RWPE2 (cell line): ENCODE measurements at regions not wholly inside any gene's neighbourhood (a gene's known extent, or its start where the extent isn't known, plus 50 kb on each side); places are given as distances from the start of the nearest gene placed in this dataset.

Source experiments
- ATAC-seq: fragments of 200-7000 bp; cut with Tn5 transposase; 3 replicates; pipeline ENCODE4 v1.9.1; 2021; ENCODE audit warnings: low read depth
- DNase-seq: peaks from one replicate; pipeline ENCODE4 v3.0.0-alpha.2; 2020; ENCODE audit warnings: low spot score
- H3K27ac ChIP-seq: fragments of 450-650 bp; 2 replicates; pipeline ENCODE4 v1.5.1; 2017; ENCODE audit warnings: mild to moderate bottlenecking; ENCODE audit not compliant: poor library complexity, severe bottlenecking
- H3K27me3 ChIP-seq: fragments of 250-450 bp; sonication (Bioruptor Pico); 2 replicates; pipeline ENCODE4 v1.5.1; 2021; ENCODE audit warnings: mild to moderate bottlenecking, moderate library complexity; ENCODE audit not compliant: insufficient read depth, poor library complexity, severe bottlenecking
- H3K36me3 ChIP-seq: fragments of 250-450 bp; sonication (Bioruptor Pico); 2 replicates; pipeline ENCODE4 v1.5.1; 2020; ENCODE audit warnings: low read depth, mild to moderate bottlenecking, moderate library complexity
- H3K4me1 ChIP-seq: fragments of 250-450 bp; sonication (Bioruptor Pico); 2 replicates; pipeline ENCODE4 v1.5.1; 2021; ENCODE audit warnings: mild to moderate bottlenecking, moderate library complexity; ENCODE audit not compliant: insufficient read depth, poor library complexity, severe bottlenecking
- H3K4me3 ChIP-seq: fragments of 250-450 bp; sonication (Bioruptor Pico); 2 replicates; pipeline ENCODE4 v1.5.1; 2021; ENCODE audit warnings: mild to moderate bottlenecking, moderate library complexity; ENCODE audit not compliant: severe bottlenecking
- H3K9me3 ChIP-seq: fragments of 250-450 bp; sonication (Bioruptor Pico); 2 replicates; pipeline ENCODE4 v1.5.1; 2021; ENCODE audit warnings: mild to moderate bottlenecking, moderate library complexity; ENCODE audit not compliant: severe bottlenecking
- CTCF ChIP-seq: fragments of 450-650 bp; IDR thresholded peaks from one replicate; pipeline ENCODE4 v1.5.1; 2017; ENCODE audit warnings: mild to moderate bottlenecking, moderate library complexity; ENCODE audit not compliant: poor library complexity, severe bottlenecking

DNA sequence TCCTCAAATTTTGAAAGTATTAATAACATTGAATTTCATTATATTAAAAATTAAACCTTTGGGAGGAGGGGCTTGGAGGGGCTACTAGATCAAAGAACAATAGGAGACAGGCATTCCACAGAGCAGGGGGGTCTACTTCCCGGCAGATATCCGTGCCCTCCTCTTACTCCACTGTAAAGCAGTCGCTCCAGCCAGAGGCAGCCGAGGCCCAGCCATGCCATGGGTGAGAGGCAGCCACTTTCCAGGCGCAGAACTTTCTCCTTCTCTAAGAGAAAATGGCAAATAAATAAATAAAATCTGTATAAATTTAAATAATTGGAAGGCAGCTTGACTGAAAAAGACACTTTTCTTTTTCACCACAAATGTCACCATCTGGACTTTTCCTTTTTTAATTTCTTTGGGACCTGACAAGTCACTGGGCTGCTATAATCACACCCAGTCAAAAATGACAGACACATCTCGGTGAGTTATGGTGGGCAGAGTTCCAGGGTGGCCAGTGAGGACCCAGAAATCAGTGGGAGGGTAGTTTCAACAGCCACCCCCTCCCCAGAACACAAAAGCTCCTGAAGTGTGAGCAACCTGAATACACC is 302.2 kb upstream of the SMARCA2 start:
- no peaks in the 10 kb centered on the region for H3K9me3 ChIP-seq
- H3K4me1 ChIP-seq = no peaks in the 10 kb centered on the region
- ATAC-seq (no peak), DNase-seq (no peak)
- no peak overlapping the region for H3K27ac ChIP-seq
- TF ChIP-seq CTCF = no peak
- no peaks in the 10 kb centered on the region for H3K36me3 ChIP-seq
- no peak overlapping the region for H3K4me3 ChIP-seq
- no peaks in the 10 kb centered on the region for H3K27me3 ChIP-seq

DNA sequence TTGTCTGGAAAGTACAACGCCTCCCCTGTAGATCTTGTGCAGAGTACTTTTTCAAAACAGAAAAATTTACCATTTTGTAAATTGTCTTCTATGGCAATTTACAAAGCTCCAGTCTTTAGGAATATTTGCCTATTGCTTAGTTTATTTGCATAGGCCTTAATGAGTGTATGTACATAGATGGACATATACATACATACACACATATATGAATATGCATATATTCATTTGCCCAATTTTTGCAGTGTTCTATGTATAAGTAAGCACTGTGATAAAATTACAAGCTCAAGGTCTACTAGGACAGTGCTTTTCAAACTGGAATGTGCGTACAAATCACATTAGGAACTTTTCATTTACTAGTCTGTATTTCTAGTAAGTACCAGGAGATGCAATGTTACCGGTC is 301.3 kb upstream of the SMARCA2 start:
- Histone ChIP-seq H3K27me3 (no peaks in the 10 kb centered on the region), H3K9me3 (no peaks in the 10 kb centered on the region), H3K4me3 (no peak overlapping the region), H3K27ac (no peak overlapping the region), H3K4me1 (no peaks in the 10 kb centered on the region), H3K36me3 (no peaks in the 10 kb centered on the region)
- no peak for TF ChIP-seq CTCF
- no peak for DNase-seq
- ATAC-seq = no peak

GRCh38 chr9:1717882-1718281 is 297.3 kb upstream of the SMARCA2 start:
- Histone ChIP-seq H3K4me3 (no peak overlapping the region), H3K27me3 (no peaks in the 10 kb centered on the region), H3K36me3 (no peaks in the 10 kb centered on the region), H3K27ac (no peak overlapping the region), H3K4me1 (no peaks in the 10 kb centered on the region), H3K9me3 (no peaks in the 10 kb centered on the region)
- no peak for ATAC-seq
- DNase-seq = no peak
- TF ChIP-seq CTCF = no peak

GRCh38 chr9:1718836-1719235 is 296.3 kb upstream of the SMARCA2 start:
- Histone ChIP-seq H3K9me3 (no peaks in the 10 kb centered on the region), H3K4me3 (no peak overlapping the region), H3K4me1 (no peaks in the 10 kb centered on the region), H3K27ac (no peak overlapping the region), H3K27me3 (no peaks in the 10 kb centered on the region), H3K36me3 (no peaks in the 10 kb centered on the region)
- ATAC-seq (no peak), DNase-seq (no peak)
- TF ChIP-seq CTCF = no peak

DNA sequence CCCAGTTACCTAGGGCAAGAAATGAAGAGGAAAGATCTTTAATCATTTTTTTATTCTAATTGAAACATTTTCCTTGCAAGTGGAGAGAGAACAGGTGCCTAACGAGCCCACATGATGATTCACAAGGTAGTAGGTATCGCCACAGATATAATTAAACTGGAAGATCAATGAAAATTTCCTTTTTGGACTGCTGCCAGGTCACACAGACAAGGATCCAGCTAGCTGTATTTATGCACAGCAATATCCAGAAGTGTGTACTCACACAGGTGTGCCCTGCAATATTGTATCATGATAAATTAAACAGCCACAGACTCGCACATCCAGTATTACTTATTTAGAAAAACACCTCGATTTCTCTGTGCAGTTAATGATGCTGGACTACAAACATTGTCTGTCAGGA is 294.0 kb upstream of the SMARCA2 start:
- ATAC-seq (no peak), DNase-seq (no peak)
- no peak overlapping the region for H3K27ac ChIP-seq
- H3K27me3 ChIP-seq = peaks cover 3% of the 10 kb centered on the region
- no peak overlapping the region for H3K4me3 ChIP-seq
- H3K4me1 ChIP-seq = no peaks in the 10 kb centered on the region
- no peaks in the 10 kb centered on the region for H3K36me3 ChIP-seq
- no peaks in the 10 kb centered on the region for H3K9me3 ChIP-seq
- no peak for TF ChIP-seq CTCF
